OCI-LY3 (cell line): ENCODE measurements at regions not wholly inside any gene's neighbourhood (a gene's known extent, or its start where the extent isn't known, plus 50 kb on each side); places are given as distances from the start of the nearest gene placed in this dataset.

Experiments
- H2AFZ ChIP-seq: fragments of 200-600, 300-600 bp; shearing (Covaris generic); 2 replicates; pipeline ENCODE4 v1.6.0; 2014; ENCODE audit warnings: antibody characterized with exemption, low read depth, low read length
- H3K27ac ChIP-seq: fragments of 200-600, 300-600 bp; sonication (generic); 2 replicates; pipeline ENCODE4 v1.5.1; 2014; ENCODE audit warnings: mild to moderate bottlenecking, low read length, moderate library complexity, mixed read lengths
- H3K27me3 ChIP-seq: fragments of 200-600, 300-600 bp; sonication (generic); 2 replicates; pipeline ENCODE4 v1.6.1; 2014; ENCODE audit warnings: low read depth, low read length, mixed read lengths
- H3K36me3 ChIP-seq: fragments of 200-600, 300-600 bp; sonication (generic); replicated peaks from 2 replicates; pipeline ENCODE3; 2014; ENCODE audit warnings: low read depth, low read length, mixed read lengths
- H3K4me1 ChIP-seq: fragments of 300-600, 200-600 bp; sonication (generic); 2 replicates; pipeline ENCODE4 v1.6.1; 2014; ENCODE audit warnings: low read length, mixed read lengths
- H3K4me2 ChIP-seq: fragments of 200-600, 300-600 bp; sonication (generic); 2 replicates; pipeline ENCODE4 v1.6.1; 2014; ENCODE audit warnings: low read length, mixed read lengths
- H3K4me3 ChIP-seq: fragments of 300-600, 200-600 bp; sonication (generic); 2 replicates; pipeline ENCODE4 v1.5.1; 2014; ENCODE audit warnings: antibody characterized with exemption, mild to moderate bottlenecking, low read length, moderate library complexity
- H3K79me2 ChIP-seq: fragments of 300-600, 200-600 bp; shearing (Covaris generic); 2 replicates; pipeline ENCODE4 v1.6.1; 2014; ENCODE audit warnings: mild to moderate bottlenecking, low read length, mixed read lengths
- H3K9ac ChIP-seq: fragments of 300-600, 200-600 bp; shearing (Covaris generic); 2 replicates; pipeline ENCODE4 v1.6.0; 2014; ENCODE audit warnings: mild to moderate bottlenecking, low read length, moderate library complexity
- H3K9me3 ChIP-seq: fragments of 200-600, 300-600 bp; shearing (Covaris generic); 2 replicates; pipeline ENCODE4 v1.6.1; 2014; ENCODE audit warnings: low read length, mixed read lengths; ENCODE audit not compliant: insufficient read depth
- H4K20me1 ChIP-seq: fragments of 200-600, 300-600 bp; sonication (generic); 2 replicates; pipeline ENCODE4 v1.6.1; 2016; ENCODE audit warnings: low read length, mixed read lengths; ENCODE audit not compliant: insufficient read depth
- EZH2phosphoT487 ChIP-seq: fragments of 200-600 bp; shearing (Covaris generic); IDR thresholded peaks from 2 replicates; pipeline ENCODE4 v1.6.1; 2018; ENCODE audit warnings: antibody characterized with exemption, mixed run types, low read depth
- TF ChIP-seq, protein P1 (sequence below): fragments of 200-600, 300-600 bp; sonication (generic); IDR thresholded peaks from 2 replicates; pipeline ENCODE4 v1.5.1; 2014; ENCODE audit warnings: antibody characterized with exemption, low read length, low read depth

DNA sequence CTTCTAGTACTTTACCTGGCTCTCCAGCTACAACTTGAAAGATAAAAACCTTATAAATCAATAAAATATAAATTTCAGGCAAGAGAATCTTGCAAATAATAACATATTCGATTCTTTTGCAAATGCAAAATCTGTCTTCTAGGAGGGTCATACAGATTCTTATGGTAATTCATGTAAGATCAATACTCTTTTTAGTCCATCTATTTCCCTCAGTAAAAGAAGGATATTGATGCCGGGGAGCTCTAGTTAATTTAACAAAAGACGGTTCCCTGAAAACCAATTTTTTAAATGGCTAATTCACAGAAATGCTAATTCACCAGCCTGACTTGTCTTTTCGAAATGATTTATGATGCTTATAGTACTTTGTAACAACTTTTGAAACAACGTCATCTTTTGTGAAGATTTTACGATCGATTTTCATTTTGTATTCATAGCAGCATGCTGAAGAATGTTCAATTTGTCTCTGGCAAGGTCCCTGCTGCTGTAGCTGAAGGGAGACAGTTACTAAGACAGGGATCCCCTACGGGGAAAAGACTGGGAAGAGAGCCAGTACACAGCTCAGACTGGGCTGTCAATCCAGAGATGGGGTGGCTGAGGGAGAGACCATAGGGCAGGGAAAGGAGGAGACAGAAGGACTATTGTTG lies 90.6 kb upstream of the SPAG17 start:
- Histone ChIP-seq H3K36me3 (no peaks in the 10 kb centered on the region), H3K9ac (no peak overlapping the region), H3K27me3 (no peaks in the 10 kb centered on the region), H3K79me2 (no peaks in the 10 kb centered on the region), H3K9me3 (no peaks in the 10 kb centered on the region), H3K4me1 (no peaks in the 10 kb centered on the region), H4K20me1 (no peaks in the 10 kb centered on the region), H3K4me2 (no peak overlapping the region), H2AFZ (no peak overlapping the region), H3K4me3 (no peak overlapping the region), H3K27ac (no peak overlapping the region)
- TF ChIP-seq EZH2phosphoT487, result no peak
- TF ChIP-seq, protein P1, sequence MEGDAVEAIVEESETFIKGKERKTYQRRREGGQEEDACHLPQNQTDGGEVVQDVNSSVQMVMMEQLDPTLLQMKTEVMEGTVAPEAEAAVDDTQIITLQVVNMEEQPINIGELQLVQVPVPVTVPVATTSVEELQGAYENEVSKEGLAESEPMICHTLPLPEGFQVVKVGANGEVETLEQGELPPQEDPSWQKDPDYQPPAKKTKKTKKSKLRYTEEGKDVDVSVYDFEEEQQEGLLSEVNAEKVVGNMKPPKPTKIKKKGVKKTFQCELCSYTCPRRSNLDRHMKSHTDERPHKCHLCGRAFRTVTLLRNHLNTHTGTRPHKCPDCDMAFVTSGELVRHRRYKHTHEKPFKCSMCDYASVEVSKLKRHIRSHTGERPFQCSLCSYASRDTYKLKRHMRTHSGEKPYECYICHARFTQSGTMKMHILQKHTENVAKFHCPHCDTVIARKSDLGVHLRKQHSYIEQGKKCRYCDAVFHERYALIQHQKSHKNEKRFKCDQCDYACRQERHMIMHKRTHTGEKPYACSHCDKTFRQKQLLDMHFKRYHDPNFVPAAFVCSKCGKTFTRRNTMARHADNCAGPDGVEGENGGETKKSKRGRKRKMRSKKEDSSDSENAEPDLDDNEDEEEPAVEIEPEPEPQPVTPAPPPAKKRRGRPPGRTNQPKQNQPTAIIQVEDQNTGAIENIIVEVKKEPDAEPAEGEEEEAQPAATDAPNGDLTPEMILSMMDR, result no peak

DNA sequence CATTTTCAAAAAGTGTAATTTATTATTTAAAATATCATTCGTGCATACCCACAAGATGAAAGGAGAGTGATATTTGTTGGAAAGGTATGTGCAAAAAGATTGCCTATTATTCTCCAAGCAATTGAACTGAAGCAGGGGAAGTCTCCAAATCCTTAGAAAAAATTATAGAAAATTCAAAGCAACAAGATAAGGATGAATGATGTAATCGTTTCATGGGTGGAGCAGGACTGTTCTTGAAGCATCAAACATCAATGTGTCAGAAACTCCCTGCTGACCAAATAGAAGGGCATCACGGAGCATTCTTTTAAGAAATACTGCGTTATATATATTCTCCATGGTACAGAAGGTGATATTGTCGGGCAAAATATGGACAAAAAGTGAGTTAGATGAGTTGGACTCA lies 87.9 kb upstream of the SPAG17 start:
- H3K4me3 ChIP-seq, result no peak overlapping the region
- H3K4me2 ChIP-seq, result no peak overlapping the region
- no peaks in the 10 kb centered on the region for H3K9me3 ChIP-seq
- no peak overlapping the region for H3K9ac ChIP-seq
- H3K79me2 ChIP-seq, result no peaks in the 10 kb centered on the region
- no peak overlapping the region for H2AFZ ChIP-seq
- H3K36me3 ChIP-seq, result no peaks in the 10 kb centered on the region
- H4K20me1 ChIP-seq, result no peaks in the 10 kb centered on the region
- H3K27ac ChIP-seq, result no peak overlapping the region
- TF ChIP-seq EZH2phosphoT487, result no peak
- TF ChIP-seq, protein P1, result no peak
- H3K27me3 ChIP-seq, result no peaks in the 10 kb centered on the region
- no peaks in the 10 kb centered on the region for H3K4me1 ChIP-seq

DNA sequence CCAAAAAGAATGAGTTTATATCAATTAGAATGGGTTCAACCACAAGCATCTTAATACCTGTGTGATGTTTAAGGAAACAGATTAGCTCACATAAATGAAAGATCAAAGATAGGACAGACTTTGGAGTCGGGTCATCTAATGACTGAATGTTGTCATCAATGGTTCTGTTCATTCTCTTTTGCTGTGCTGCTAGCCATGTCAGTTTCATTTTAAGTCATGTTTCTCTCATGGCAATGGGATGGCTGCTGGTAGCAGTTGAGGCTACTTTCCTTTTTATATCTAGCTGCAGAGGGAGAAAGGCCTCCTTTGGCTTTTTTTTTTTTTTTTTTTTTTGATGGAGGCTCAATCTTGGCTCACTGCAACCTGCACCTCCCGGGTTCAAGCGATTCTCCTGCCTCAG lies 86.9 kb upstream of the SPAG17 start:
- Histone ChIP-seq H3K27ac (no peak overlapping the region), H3K4me3 (no peak overlapping the region), H2AFZ (no peak overlapping the region), H3K9me3 (no peaks in the 10 kb centered on the region), H4K20me1 (no peaks in the 10 kb centered on the region), H3K36me3 (no peaks in the 10 kb centered on the region), H3K9ac (no peak overlapping the region), H3K4me1 (no peaks in the 10 kb centered on the region), H3K27me3 (no peaks in the 10 kb centered on the region), H3K79me2 (no peaks in the 10 kb centered on the region), H3K4me2 (no peak overlapping the region)
- TF ChIP-seq EZH2phosphoT487, result no peak
- TF ChIP-seq, protein P1, result no peak

DNA sequence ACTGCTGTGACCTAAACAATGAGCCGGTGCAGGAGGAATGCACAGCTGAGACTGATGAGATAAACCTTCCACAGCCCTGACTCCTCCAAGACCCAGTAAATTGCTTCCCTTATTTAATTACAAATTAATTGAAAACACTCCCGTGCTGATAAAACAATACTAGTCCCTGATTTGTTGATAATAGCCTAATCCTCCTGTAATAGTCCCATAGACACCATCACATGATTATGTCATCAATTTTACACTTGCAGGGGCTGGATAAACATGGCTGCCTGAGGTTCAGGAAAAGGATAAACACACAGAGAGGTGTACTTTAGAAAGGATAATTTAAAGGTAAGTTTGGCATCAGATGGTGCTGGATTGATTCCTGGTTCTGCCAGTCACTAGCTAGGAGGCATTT lies 84.6 kb upstream of the SPAG17 start:
- Histone ChIP-seq H3K9ac (no peak overlapping the region), H3K4me2 (no peak overlapping the region), H3K9me3 (no peaks in the 10 kb centered on the region), H3K4me1 (no peaks in the 10 kb centered on the region), H3K36me3 (no peaks in the 10 kb centered on the region), H3K27me3 (no peaks in the 10 kb centered on the region), H3K4me3 (no peak overlapping the region), H2AFZ (no peak overlapping the region), H3K79me2 (no peaks in the 10 kb centered on the region), H3K27ac (no peak overlapping the region), H4K20me1 (no peaks in the 10 kb centered on the region)
- TF ChIP-seq, protein P1, result no peak
- TF ChIP-seq EZH2phosphoT487, result no peak
